ENCODE measurements at regions not wholly inside any gene's neighbourhood (a gene's known extent, or its start where the extent isn't known, plus 50 kb on each side); places are given as distances from the start of the nearest gene placed in this dataset.
"Not testable (repeated sequence)": the region's sequence is repeated elsewhere in the genome, so short reads cannot be mapped to it uniquely, and the experiment has no call there.

DNA sequence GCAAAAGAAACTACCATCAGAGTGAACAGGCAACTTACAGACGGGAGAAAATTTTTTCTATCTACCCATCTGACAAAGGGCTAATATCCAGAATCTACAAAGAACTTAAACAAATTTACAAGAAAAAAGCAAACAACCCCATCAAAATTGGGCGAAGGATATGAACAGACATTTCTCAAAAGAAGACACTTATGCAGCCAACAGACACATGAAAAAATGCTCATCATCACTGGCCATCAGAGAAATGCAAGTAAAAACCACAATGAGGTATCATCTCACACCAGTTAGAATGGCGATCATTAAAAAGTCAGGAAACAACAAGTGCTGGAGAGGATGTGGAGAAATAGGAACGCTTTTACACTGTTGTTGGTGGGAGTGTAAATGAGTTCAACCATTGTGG lies 206.6 kb upstream of the HTR1E start:
- DNase-seq, result not testable (repeated sequence)

GRCh38 chr6:86730216-86730615 lies 207.1 kb upstream of the HTR1E start:
- no peak for DNase-seq

GRCh38 chr6:86728976-86729375 lies 208.4 kb upstream of the HTR1E start:
- no peak for DNase-seq

DNA sequence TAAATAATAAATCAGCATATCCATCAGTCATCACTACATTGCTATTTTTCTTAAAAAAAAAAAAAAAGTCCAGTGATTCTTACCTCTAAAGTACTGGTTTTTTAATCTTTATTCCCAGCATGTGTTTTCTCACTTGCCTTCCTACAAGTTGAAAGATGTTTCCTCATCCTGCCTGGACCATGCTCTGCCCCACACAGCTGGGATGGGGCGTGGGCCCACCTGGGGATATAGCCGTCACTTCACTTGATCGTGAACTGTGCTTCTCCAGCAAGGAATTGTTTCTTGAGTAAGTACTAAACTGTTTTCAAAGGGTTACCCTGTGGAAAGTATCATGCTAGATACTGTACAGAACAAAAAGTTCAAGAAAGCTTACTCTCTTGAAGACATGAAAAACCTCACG lies 212.6 kb upstream of the HTR1E start:
- no peak for DNase-seq

GRCh38 chr6:86723729-86724128 lies 213.6 kb upstream of the HTR1E start:
- DNase-seq, result no peak

GRCh38 chr6:86723151-86723550 lies 214.2 kb upstream of the HTR1E start:
- no peak for DNase-seq

- DNase-seq, result no peak
These were observed 215.2 kb upstream of the HTR1E start for GRCh38 chr6:86722131-86722530.

GRCh38 chr6:86715676-86716075 lies 221.7 kb upstream of the HTR1E start:
- no peak for DNase-seq

- no peak for DNase-seq
These were observed 225.3 kb upstream of the HTR1E start for GRCh38 chr6:86712039-86712438.

- no peak for DNase-seq
These were observed 229.7 kb upstream of the HTR1E start for GRCh38 chr6:86707545-86708120.

DNA sequence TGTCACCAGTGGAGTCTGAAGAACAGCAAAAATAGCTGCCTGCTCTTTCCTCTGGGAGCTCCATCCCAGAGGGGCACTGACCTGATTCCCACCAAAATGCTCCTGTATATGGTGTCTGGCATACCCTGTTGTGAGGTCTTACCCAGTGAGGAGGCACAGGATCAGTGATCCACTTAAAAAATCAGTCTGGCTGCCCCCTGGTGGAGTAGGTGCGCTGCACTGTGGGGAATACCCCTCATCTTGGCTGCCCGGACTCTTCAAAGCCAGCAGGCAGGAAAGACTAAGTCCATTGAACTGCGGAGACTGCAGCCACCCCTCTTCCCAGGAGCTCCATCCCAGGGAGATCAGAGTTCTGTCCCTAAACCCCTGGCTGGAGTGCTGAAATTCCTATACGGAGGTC lies 230.9 kb upstream of the HTR1E start:
- no peak for DNase-seq

GRCh38 chr6:86701228-86701627 lies 236.1 kb upstream of the HTR1E start:
- not testable (repeated sequence) for DNase-seq

- no peak for DNase-seq
These were observed 250.8 kb upstream of the HTR1E start for GRCh38 chr6:86686496-86686895.

DNA sequence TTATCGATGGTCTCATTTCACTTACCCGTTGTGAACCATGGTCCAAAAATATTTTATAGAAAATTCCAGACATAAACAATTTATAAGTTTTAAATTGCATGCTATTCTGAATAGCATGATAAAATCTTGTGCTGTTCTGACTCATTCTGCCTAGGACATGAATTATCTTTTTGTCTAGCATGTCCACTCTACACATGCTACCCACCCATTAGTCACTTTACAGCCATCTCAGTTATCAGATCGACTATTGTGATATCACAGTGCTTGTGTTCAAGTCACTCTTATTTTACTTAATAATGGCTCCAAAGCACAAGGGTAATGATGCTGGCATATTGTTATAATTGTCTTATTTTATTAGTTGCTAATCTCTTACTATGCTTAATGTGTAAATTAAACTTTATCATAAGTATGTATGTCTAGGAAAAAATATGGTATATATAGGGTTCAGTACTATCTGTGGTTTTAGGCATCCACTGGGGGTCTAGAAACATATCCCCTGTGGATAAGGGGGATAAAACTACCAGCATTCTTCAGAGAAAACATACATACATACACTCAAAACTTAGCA lies 252.0 kb upstream of the HTR1E start:
- no peak for DNase-seq

DNA sequence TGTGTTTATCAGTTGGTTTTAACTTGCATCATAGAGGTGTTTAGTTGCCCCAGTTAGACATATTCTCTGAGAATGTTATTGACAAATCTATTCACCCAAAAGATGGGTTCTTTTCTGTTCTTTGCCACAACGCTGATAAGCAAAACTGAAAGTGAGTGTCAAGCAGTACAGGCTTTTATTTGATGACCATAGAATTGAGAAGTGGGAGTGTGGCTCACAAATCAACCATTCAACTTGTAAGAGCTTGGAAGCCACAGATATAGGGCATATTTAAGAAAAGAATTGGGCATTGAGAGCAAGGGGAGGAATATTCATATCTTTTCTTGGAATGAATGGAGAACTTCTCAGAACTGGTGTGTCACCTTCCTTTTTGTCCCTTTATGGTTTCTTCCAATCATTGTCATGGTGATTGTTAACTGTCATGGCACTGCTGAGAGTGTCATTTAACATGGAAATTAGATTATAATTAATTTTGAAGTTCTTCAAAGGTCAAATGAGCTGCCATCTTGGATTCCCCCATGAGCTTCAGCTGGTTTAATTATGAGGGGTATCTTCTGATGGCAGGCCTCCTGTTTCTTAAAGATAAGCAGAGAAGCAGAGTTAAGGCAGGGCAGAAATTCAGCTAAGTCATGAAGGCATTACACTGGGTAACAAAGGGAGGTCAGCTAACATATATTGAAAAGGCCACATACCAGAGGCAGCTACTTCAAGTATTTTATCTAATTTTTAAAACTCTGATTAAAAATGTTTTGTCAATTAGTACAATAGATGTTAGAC lies 254.0 kb upstream of the HTR1E start:
- no peak for DNase-seq

GRCh38 chr6:86682297-86682696 lies 255.0 kb upstream of the HTR1E start:
- DNase-seq, result no peak

GRCh38 chr6:86681140-86681539 lies 256.2 kb upstream of the HTR1E start:
- not testable (repeated sequence) for DNase-seq

DNA sequence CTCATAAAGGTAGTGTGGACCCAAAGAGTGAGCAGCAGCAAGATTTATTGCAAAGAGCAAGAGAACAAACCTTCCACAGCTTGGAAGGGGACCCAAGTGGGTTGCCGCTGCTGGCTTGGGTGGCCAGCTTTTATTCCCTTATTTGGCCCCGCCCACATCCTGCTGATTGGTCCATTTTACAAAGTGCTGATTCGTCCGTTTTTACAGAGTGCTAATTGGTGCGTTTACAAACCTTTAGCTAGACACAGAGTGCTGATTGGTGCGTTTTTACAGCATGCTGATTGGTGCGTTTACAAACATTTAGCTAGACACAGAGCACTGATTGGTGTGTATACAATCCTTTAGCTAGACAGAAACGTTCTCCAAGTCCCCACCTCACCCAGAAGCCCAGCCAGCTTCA lies 265.2 kb upstream of the HTR1E start:
- not testable (repeated sequence) for DNase-seq

- no peak for DNase-seq
These were observed 280.1 kb upstream of the HTR1E start for GRCh38 chr6:86657192-86657591.

GRCh38 chr6:86629123-86629522 lies 308.2 kb upstream of the HTR1E start:
- no peak for DNase-seq

DNA sequence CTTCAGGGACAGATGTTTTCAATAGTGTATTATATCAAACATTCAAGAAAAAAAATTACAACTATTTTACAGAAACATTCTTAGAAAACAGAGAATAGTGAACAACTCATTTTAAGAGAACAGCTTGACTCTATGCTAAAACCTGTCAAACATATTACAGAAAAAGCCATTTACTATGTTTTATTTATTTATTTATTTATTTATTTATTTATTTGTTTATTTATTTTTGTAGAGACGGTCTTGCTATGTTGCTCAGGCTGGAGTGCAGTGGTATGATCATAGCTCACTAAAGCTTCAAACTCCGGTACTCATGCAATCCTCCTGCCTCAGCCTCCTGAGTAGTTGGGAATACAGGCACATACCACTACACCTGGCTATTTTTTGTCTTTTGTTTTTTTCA lies 317.9 kb upstream of the HTR1E start:
- DNase-seq, result no peak

DNA sequence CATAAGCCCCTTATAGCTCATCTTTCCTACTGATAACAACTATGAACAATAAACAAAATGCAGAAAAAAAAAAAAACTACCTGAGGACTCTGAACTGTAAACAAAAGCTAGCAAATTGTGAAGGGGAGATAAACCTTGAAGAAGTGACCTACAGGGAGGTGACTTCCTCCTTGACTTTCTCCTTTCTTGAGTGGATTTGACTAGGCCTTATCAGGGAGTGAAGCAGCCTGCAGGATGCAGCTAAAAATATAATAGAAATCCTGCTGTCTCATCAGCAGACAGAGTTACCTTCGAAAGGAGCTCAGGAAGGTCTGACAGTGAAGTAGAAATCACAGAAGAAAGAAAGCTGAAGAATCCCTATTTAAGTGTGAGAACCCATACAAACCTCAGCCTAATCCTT lies 322.0 kb upstream of the HTR1E start:
- DNase-seq, result no peak

GRCh38 chr6:86609549-86610388 lies 327.6 kb upstream of the HTR1E start:
- no peak for DNase-seq

DNA sequence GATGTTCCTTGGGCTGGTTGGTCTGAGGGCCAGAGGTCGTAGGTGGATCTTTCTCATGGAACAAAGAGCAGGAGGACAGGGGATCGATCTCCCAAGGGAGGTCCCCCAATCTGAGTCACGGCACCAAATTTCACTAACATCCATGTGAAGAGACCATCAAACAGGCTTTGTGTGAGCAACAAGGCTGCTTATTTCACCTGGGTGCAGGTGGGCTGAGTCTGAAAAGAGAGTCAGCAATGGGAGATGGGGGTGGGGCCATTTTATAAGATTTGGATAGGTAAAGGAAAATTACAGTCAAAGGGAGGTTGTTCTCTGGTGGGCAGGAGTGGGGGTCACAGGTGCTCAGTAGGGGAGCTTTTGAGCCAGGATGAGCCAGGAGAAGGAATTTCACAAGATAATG lies 334.0 kb upstream of the HTR1E start:
- not testable (repeated sequence) for DNase-seq

Data from NCI-H1694 (cell line).